Activated naive CD4-positive, alpha-beta T cell treated with anti-CD3 and anti-CD28 coated beads for 36 hours (primary cell): ENCODE measurements at regions not wholly inside any gene's neighbourhood (a gene's known extent, or its start where the extent isn't known, plus 50 kb on each side); places are given as distances from the start of the nearest gene placed in this dataset.
"Not testable (repeated sequence)": the region's sequence is repeated elsewhere in the genome, so short reads cannot be mapped to it uniquely, and the experiment has no call there.

Experiments
- CTCF ChIA-PET: fragments of 350-600 bp; sonication (Branson Sonifier 250); formaldehyde crosslinking; loops from one replicate; lab custom pipeline; 2021; ENCODE audit warnings: antibody characterized with exemption; lab: Charles Lee
- DNase-seq: peaks from one replicate; pipeline ENCODE4 v3.0.0-alpha.2; 2020
- H3K27ac Mint-ChIP-seq: one replicate; pipeline ENCODE4 v1.8.0; 2021; ENCODE audit warnings: mild to moderate bottlenecking, mixed read lengths
- H3K27me3 Mint-ChIP-seq: one replicate; pipeline ENCODE4 v1.8.0; 2021; ENCODE audit warnings: low read depth, mixed read lengths
- H3K36me3 Mint-ChIP-seq: one replicate; pipeline ENCODE4 v1.8.0; 2021; ENCODE audit warnings: low read depth, mixed read lengths
- H3K4me1 Mint-ChIP-seq: one replicate; pipeline ENCODE4 v1.8.0; 2021; ENCODE audit warnings: low read depth, mixed read lengths
- H3K4me3 Mint-ChIP-seq: one replicate; pipeline ENCODE4 v1.8.0; 2021; ENCODE audit warnings: mild to moderate bottlenecking, moderate library complexity, mixed read lengths
- H3K9me3 Mint-ChIP-seq: one replicate; pipeline ENCODE4 v1.8.0; 2021; ENCODE audit warnings: mixed read lengths
- intact Hi-C: fragments of 100-400 bp; cut with micrococcal nuclease; formaldehyde crosslinking; loops from one replicate; pipeline ENCODE4 v1.15.1; 2023

- intact Hi-C loops, H3K4me1 Mint-ChIP-seq, H3K36me3 Mint-ChIP-seq, H3K27ac Mint-ChIP-seq, H3K27me3 Mint-ChIP-seq, CTCF ChIA-PET, DNase-seq, H3K9me3 Mint-ChIP-seq, H3K4me3 Mint-ChIP-seq: not testable (repeated sequence)
Measured at GRCh38 chr7:65651826-65652592, 220.9 kb upstream of the VKORC1L1 start.

GRCh38 chr7:65652669-65653068 lies 220.2 kb upstream of the VKORC1L1 start:
- CTCF ChIA-PET, H3K9me3 Mint-ChIP-seq, H3K4me3 Mint-ChIP-seq, H3K36me3 Mint-ChIP-seq, H3K4me1 Mint-ChIP-seq, intact Hi-C loops, H3K27me3 Mint-ChIP-seq, H3K27ac Mint-ChIP-seq, DNase-seq: not testable (repeated sequence)

- DNase-seq, intact Hi-C loops, CTCF ChIA-PET, H3K36me3 Mint-ChIP-seq, H3K4me3 Mint-ChIP-seq, H3K9me3 Mint-ChIP-seq, H3K4me1 Mint-ChIP-seq, H3K27ac Mint-ChIP-seq, H3K27me3 Mint-ChIP-seq: not testable (repeated sequence)
Measured at GRCh38 chr7:65656494-65657188, 216.2 kb upstream of the VKORC1L1 start.

- H3K36me3 Mint-ChIP-seq, H3K9me3 Mint-ChIP-seq, DNase-seq, H3K4me1 Mint-ChIP-seq, H3K27ac Mint-ChIP-seq, CTCF ChIA-PET, intact Hi-C loops, H3K27me3 Mint-ChIP-seq, H3K4me3 Mint-ChIP-seq: not testable (repeated sequence)
Measured at GRCh38 chr7:65683362-65683761, 189.5 kb upstream of the VKORC1L1 start.

GRCh38 chr7:65699026-65699714 lies 173.7 kb upstream of the VKORC1L1 start:
- DNase-seq, H3K4me3 Mint-ChIP-seq, H3K4me1 Mint-ChIP-seq, H3K9me3 Mint-ChIP-seq, intact Hi-C loops, H3K27me3 Mint-ChIP-seq, CTCF ChIA-PET, H3K36me3 Mint-ChIP-seq, H3K27ac Mint-ChIP-seq: not testable (repeated sequence)

GRCh38 chr7:65699715-65700356 lies 173.0 kb upstream of the VKORC1L1 start:
- H3K9me3 Mint-ChIP-seq, DNase-seq, H3K4me1 Mint-ChIP-seq, H3K27ac Mint-ChIP-seq, H3K27me3 Mint-ChIP-seq, H3K36me3 Mint-ChIP-seq, CTCF ChIA-PET, H3K4me3 Mint-ChIP-seq, intact Hi-C loops: not testable (repeated sequence)

- CTCF ChIA-PET, H3K9me3 Mint-ChIP-seq, intact Hi-C loops: not testable (repeated sequence)
Measured at GRCh38 chr7:65719123-65719798, 153.6 kb upstream of the VKORC1L1 start.

GRCh38 chr7:65722361-65722792 lies 150.5 kb upstream of the VKORC1L1 start:
- CTCF ChIA-PET: interaction anchor here (0.7 to 1.3 kb wide), 3 partner anchors 9 to 928 kb away, joined by 3 to 5 read pairs (median 4); partner anchors contain the start of gene ZNF138
- Mint-ChIP-seq H3K27me3 (no peaks in the 10 kb centered on the region), H3K4me3 (no peak overlapping the region), H3K4me1 (no peaks in the 10 kb centered on the region), H3K9me3 (no peaks in the 10 kb centered on the region), H3K36me3 (peaks cover 12% of the 10 kb centered on the region), H3K27ac (no peak overlapping the region)
- intact Hi-C loops: loop anchor here (5.0 kb wide), 1 partner anchor 115 kb away; no protein-coding TSS in a partner anchor
- DNase-seq: peak; percentile 78

More at GRCh38 chr7:65719123-65719798, 153.6 kb upstream of the VKORC1L1 start:
- H3K27me3 Mint-ChIP-seq, DNase-seq, H3K36me3 Mint-ChIP-seq, H3K27ac Mint-ChIP-seq, H3K4me3 Mint-ChIP-seq, H3K4me1 Mint-ChIP-seq: not testable (repeated sequence)

- H3K4me1 Mint-ChIP-seq, H3K27ac Mint-ChIP-seq, H3K9me3 Mint-ChIP-seq, DNase-seq, H3K4me3 Mint-ChIP-seq, H3K27me3 Mint-ChIP-seq, intact Hi-C loops: not testable (repeated sequence)
- CTCF ChIA-PET: interaction anchor here (0.6 kb wide), 1 partner anchor 258 kb away, joined by 3 read pairs; no protein-coding TSS in a partner anchor
- peaks cover 10% of the 10 kb centered on the region for H3K36me3 Mint-ChIP-seq
Measured at GRCh38 chr7:65727182-65727581, 145.7 kb upstream of the VKORC1L1 start.

GRCh38 chr7:65731129-65731528 lies 141.7 kb upstream of the VKORC1L1 start:
- peaks cover 6% of the 10 kb centered on the region for H3K4me1 Mint-ChIP-seq
- no peak for DNase-seq
- H3K4me3 Mint-ChIP-seq: no peak overlapping the region
- H3K27me3 Mint-ChIP-seq: no peaks in the 10 kb centered on the region
- H3K36me3 Mint-ChIP-seq: peaks cover 4% of the 10 kb centered on the region
- no peak overlapping the region for H3K27ac Mint-ChIP-seq
- no peaks in the 10 kb centered on the region for H3K9me3 Mint-ChIP-seq
- intact Hi-C loops: loop anchor here (5.0 kb wide), 1 partner anchor 111 kb away; no protein-coding TSS in a partner anchor
- CTCF ChIA-PET: no interaction called here

- CTCF ChIA-PET: interaction anchor here (0.9 to 1.7 kb wide), 2 partner anchors 9 to 11 kb away, joined by 3 to 4 read pairs; no protein-coding TSS in a partner anchor
- H3K9me3 Mint-ChIP-seq: no peaks in the 10 kb centered on the region
- H3K4me3 Mint-ChIP-seq: no peak overlapping the region
- intact Hi-C loops: loop anchor here (5.0 kb wide), 1 partner anchor 111 kb away; no protein-coding TSS in a partner anchor
- H3K36me3 Mint-ChIP-seq: peaks cover 4% of the 10 kb centered on the region
- no peaks in the 10 kb centered on the region for H3K27me3 Mint-ChIP-seq
- no peak overlapping the region for H3K27ac Mint-ChIP-seq
- DNase-seq: peak; percentile 25
- peaks cover 6% of the 10 kb centered on the region for H3K4me1 Mint-ChIP-seq
Measured at GRCh38 chr7:65731562-65732035, 141.3 kb upstream of the VKORC1L1 start.
